ENCODE measurements at regions not wholly inside any gene's neighbourhood (a gene's known extent, or its start where the extent isn't known, plus 50 kb on each side); places are given as distances from the start of the nearest gene placed in this dataset.
"Not testable (repeated sequence)": the region's sequence is repeated elsewhere in the genome, so short reads cannot be mapped to it uniquely, and the experiment has no call there.

DNA sequence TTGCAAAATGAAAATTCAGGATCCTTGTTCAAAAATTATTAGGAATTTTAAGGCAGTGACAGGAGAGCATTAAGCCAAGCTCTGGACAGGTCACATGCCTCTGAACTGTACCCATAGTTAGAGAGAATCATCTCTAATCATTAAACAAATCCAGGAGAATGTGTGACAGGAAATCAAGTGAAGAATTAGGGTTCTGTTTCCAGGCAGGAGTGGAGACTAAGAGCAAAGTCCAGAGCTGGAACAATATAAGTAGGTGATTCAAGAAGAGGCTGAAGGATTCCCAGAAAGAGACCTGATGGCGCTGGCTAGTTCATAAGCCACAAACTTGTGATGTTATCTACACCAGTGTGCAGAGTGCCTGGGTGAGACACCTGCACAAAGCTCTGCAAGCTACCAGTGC lies 104.6 kb upstream of the PRKG2 start:
- H3K27me3 ChIP-seq, result no peaks in the 10 kb centered on the region
- H3K9me3 ChIP-seq, result peaks cover 17% of the 10 kb centered on the region
- H3K36me3 ChIP-seq, result no peaks in the 10 kb centered on the region
- no peak overlapping the region for H3K4me3 ChIP-seq
- TF ChIP-seq Cebpa-rat (IDR thresholded peaks at IDR 0.05), result no peak
- H4K20me1 ChIP-seq, result no peaks in the 10 kb centered on the region
- H3K4me1 ChIP-seq, result peaks cover 27% of the 10 kb centered on the region
- H3K4me2 ChIP-seq, result no peak overlapping the region
- H3K27ac ChIP-seq, result no peak overlapping the region
- H3K9ac ChIP-seq, result no peak overlapping the region

DNA sequence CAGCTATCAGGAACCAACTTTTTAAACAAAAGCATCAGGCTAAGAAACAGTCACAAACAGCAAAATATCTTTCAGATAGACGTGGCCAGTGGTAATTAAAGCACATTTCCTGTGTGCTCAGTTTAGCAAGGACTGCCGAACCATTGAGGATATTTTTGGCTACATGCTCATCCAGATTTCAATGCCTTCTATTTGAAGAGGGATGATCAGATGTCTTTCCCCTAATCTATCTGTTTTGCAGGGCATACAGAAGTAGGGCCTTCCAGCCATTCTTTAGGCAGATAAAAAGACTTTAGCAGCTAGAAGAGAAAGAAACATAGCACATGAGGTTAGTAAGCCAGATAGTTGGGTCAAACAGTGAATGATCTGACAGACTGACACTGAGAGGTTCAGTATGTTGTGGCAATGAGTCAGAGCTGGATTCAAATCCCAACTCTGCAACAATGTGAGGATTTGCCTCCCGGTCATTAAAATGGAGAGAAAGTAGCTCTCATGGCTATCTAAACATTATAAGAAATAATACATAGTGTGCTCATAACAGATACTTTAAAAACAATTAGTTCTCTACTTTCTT lies 100.0 kb upstream of the PRKG2 start:
- H3K4me2 ChIP-seq, result peak overlapping the region; percentile 80
- no peaks in the 10 kb centered on the region for H3K36me3 ChIP-seq
- no peak for TF ChIP-seq Cebpa-rat (IDR thresholded peaks at IDR 0.05)
- H3K4me1 ChIP-seq, result peaks cover 41% of the 10 kb centered on the region
- H3K4me3 ChIP-seq, result peak overlapping the region; percentile 27; the same call in 1 of the 2 replicates
- H3K9ac ChIP-seq, result peak overlapping the region; percentile 57
- H3K27ac ChIP-seq, result peak overlapping the region; percentile 81
- no peaks in the 10 kb centered on the region for H3K27me3 ChIP-seq
- H4K20me1 ChIP-seq, result no peaks in the 10 kb centered on the region
- H3K9me3 ChIP-seq, result peaks cover 7% of the 10 kb centered on the region; the same call in 1 of the 2 replicates

DNA sequence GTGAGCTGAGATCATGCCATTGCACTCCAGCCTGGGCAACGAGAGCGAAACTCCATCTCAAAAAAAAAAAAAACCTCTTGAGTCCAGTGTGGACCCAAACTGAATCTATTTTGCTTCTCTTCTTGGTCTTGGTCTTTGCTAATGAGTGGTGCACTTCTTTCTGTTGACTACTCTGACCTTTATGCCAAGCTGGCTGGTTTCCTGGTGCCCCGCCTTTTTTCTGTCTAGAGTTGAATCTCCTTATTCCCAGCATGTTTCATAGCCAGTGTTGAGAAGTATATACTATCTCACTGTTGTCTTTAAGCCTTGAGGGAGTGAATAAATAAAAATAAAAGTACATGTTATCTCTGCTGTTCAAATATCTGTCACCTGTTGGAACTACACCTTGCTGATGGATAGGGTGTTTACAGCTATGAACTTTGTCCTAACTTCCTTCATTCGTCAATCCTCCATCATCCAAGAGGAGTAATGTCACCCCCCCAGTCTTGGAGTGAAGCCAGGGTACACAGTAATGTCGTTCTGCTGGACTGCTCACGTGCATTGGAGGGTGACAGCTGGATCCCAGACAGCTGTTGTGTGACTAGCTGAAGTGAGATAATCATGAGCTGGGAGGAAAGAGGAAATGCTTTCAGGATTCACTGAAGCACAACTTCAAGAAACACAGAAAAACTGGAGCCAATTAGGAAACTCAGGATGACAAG lies 99.3 kb upstream of the PRKG2 start:
- TF ChIP-seq Cebpa-rat (IDR thresholded peaks at IDR 0.05), result no peak
- peak overlapping the region; percentile 81 for H3K27ac ChIP-seq
- H3K4me1 ChIP-seq, result peaks cover 41% of the 10 kb centered on the region
- H3K9ac ChIP-seq, result peak overlapping the region; percentile 57; the same call in 1 of the 2 replicates
- peak overlapping the region; percentile 80 for H3K4me2 ChIP-seq
- H3K36me3 ChIP-seq, result no peaks in the 10 kb centered on the region
- H3K9me3 ChIP-seq, result peaks cover 7% of the 10 kb centered on the region; the same call in 1 of the 2 replicates
- no peaks in the 10 kb centered on the region for H3K27me3 ChIP-seq
- H4K20me1 ChIP-seq, result no peaks in the 10 kb centered on the region
- peak overlapping the region; percentile 27; the same call in 1 of the 2 replicates for H3K4me3 ChIP-seq

DNA sequence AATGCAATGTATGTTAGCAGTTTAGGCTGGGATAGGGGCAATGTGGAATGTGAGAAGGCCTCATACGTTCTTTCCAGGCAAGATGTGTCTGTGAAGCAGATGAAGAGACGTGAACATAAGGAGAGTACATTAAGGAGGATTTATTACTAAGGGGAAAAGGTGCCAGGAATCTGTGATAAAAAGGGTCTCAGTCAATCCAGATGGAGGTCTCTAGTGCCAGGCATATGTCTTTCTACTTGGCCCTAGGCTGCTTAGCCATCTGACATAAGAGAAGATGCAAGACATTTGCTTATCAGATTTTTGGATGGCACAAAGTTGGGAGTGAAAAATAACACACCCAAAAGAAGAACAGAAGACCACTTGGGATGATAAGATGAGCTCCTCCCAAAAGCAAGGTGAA lies 93.0 kb upstream of the PRKG2 start:
- H3K9ac ChIP-seq, result no peak overlapping the region
- no peaks in the 10 kb centered on the region for H3K27me3 ChIP-seq
- no peak for TF ChIP-seq Cebpa-rat (IDR thresholded peaks at IDR 0.05)
- H3K27ac ChIP-seq, result no peak overlapping the region
- H3K4me2 ChIP-seq, result no peak overlapping the region
- H3K36me3 ChIP-seq, result no peaks in the 10 kb centered on the region
- peaks cover 11% of the 10 kb centered on the region; the same call in 1 of the 2 replicates for H3K9me3 ChIP-seq
- H3K4me3 ChIP-seq, result no peak overlapping the region
- no peaks in the 10 kb centered on the region for H4K20me1 ChIP-seq
- no peaks in the 10 kb centered on the region for H3K4me1 ChIP-seq

DNA sequence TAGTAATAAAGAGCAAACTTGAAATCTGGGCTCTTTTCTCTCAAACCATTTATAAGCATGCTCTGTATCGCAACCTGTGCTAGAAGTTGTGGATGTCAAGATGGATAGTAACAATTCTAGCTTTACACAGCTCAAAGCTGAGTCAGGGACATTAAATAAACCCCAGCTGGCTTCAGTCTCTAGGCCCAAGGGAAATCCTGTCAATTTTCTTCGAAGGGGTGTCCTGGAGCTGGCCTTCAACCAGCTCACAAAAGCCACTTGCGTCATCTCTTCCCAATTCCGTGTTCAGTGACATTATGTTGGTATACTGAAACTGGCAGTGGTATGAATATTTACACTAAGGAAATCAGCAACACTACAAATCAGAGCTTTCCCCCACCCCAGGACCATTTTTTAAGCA lies 89.8 kb upstream of the PRKG2 start:
- H3K4me1 ChIP-seq, result peaks cover 10% of the 10 kb centered on the region
- H3K36me3 ChIP-seq, result no peaks in the 10 kb centered on the region
- no peaks in the 10 kb centered on the region for H4K20me1 ChIP-seq
- H3K4me2 ChIP-seq, result no peak overlapping the region
- no peak overlapping the region for H3K27ac ChIP-seq
- H3K4me3 ChIP-seq, result no peak overlapping the region
- H3K9ac ChIP-seq, result no peak overlapping the region
- H3K9me3 ChIP-seq, result 0 out of 2 replicates have a peak, but pooled peaks cover 7% of the 10 kb centered on the region
- no peak for TF ChIP-seq Cebpa-rat (IDR thresholded peaks at IDR 0.05)
- no peaks in the 10 kb centered on the region for H3K27me3 ChIP-seq

DNA sequence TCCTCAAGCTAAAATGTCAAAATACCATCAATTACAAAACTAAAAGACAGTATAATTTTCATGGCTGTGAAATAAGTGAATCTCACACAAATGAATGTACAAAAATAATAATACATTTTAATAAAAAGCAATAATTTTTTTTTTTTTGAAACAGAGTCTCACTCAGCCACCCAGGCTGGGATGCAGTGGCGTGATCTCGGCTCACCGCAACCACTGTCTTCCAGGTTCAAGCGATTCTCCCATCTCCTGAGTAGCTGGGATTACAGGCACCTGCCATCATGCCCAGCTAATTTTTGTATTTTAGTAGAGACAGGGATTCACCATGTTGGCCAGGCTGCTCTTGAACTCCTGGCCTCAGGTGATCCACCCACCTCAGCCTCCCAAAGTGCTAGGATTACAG lies 85.3 kb upstream of the PRKG2 start:
- H3K9me3 ChIP-seq, result peaks cover 33% of the 10 kb centered on the region
- H3K27me3 ChIP-seq, H4K20me1 ChIP-seq, H3K4me3 ChIP-seq, H3K9ac ChIP-seq, H3K36me3 ChIP-seq, H3K27ac ChIP-seq: not testable (repeated sequence)
- H3K4me1 ChIP-seq, result peaks cover 23% of the 10 kb centered on the region
- H3K4me2 ChIP-seq, result peak overlapping the region; percentile 28; the same call in 1 of the 2 replicates

DNA sequence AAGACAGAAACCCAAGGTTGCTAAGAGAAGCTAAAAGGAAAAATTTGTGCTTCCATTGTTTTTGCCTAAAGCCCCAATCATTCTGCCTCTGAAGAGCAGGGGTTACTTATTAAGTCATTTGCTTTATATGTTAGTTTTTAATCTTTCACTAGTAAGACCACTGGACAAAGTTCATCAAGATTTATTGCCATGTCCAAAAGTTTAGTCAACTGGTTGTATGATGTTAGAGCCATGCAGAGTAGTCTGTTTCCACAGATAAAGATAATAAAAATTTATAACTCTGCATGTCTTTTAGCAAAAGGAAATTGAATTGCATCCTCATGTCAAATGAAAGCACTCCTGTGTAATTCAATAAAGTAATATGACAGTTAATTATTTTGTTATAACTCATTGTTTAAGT lies 75.8 kb upstream of the PRKG2 start:
- TF ChIP-seq Cebpa-rat (IDR thresholded peaks at IDR 0.05), result no peak
- Histone ChIP-seq H3K4me1 (peaks cover 7% of the 10 kb centered on the region), H4K20me1 (no peaks in the 10 kb centered on the region), H3K36me3 (no peaks in the 10 kb centered on the region), H3K27ac (no peak overlapping the region), H3K9ac (no peak overlapping the region), H3K9me3 (no peaks in the 10 kb centered on the region), H3K4me3 (no peak overlapping the region), H3K4me2 (no peak overlapping the region), H3K27me3 (no peaks in the 10 kb centered on the region)

DNA sequence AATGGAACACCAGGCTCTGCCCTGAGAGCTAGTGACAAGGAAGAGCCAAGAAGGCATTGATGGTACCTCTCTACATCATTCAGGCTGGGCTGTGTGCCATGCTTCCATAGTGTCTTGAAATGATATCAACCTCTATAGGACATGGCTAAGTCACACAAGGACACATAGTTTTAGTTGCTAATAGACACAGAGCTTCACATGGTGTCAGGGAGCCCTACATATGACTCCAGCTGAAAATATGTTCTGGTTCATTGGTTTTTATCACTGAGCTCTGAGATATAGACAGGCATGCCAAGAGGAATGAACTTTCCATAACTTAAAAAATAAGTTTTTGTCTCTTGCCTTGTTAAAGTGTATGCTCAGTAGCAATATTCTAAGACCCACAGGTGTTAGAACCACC lies 72.1 kb upstream of the PRKG2 start:
- no peak overlapping the region for H3K9ac ChIP-seq
- peaks cover 7% of the 10 kb centered on the region for H3K4me1 ChIP-seq
- H3K4me3 ChIP-seq, result no peak overlapping the region
- no peak overlapping the region for H3K27ac ChIP-seq
- H3K4me2 ChIP-seq, result no peak overlapping the region
- H3K36me3 ChIP-seq, result no peaks in the 10 kb centered on the region
- TF ChIP-seq Cebpa-rat (IDR thresholded peaks at IDR 0.05), result no peak
- H3K9me3 ChIP-seq, result no peaks in the 10 kb centered on the region
- H4K20me1 ChIP-seq, result no peaks in the 10 kb centered on the region
- no peaks in the 10 kb centered on the region for H3K27me3 ChIP-seq

DNA sequence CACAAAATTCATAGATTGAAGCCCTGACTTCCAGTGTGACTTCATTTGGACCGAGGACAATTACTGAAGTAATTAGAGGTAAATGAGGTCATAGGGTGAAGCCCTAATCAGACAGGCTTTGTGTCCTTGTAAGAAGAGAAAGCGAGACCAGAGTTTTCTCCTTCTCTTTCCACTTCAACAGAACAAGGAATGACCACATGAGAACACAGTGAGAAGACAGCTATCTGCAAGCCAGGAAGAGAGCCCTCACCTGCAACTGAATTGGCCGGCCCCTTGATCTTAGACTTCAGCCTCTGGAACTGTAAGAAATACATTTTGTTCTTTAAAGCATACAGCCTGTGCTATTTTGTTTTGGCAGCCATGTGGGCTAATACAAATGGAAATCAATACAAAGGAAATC lies 67.1 kb upstream of the PRKG2 start:
- no peaks in the 10 kb centered on the region for H4K20me1 ChIP-seq
- H3K9me3 ChIP-seq, result no peaks in the 10 kb centered on the region
- H3K4me1 ChIP-seq, result no peaks in the 10 kb centered on the region
- H3K27me3 ChIP-seq, result no peaks in the 10 kb centered on the region
- no peak overlapping the region for H3K9ac ChIP-seq
- TF ChIP-seq Cebpa-rat (IDR thresholded peaks at IDR 0.05), result no peak
- H3K36me3 ChIP-seq, result no peaks in the 10 kb centered on the region
- no peak overlapping the region for H3K27ac ChIP-seq
- H3K4me3 ChIP-seq, result no peak overlapping the region
- H3K4me2 ChIP-seq, result no peak overlapping the region

DNA sequence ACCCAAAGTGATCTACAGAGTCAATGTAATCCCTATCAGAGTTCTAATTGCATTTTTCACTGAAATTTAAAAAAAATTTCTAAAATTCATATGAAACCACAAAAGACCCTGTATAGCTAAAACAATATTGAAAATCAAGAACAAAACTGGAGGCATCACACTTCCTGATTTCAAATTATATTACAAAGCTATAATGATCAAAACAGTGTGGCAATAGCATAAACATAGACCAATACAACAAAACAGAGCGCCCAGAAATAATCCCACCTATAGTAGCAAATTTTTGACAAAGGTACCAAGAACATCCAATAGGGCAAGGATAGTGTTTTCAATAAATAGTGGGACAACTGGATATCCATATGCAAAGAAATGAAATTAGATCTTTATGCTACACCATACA lies 59.4 kb upstream of the PRKG2 start:
- no peak for TF ChIP-seq Cebpa-rat (IDR thresholded peaks at IDR 0.05)
- Histone ChIP-seq H3K9me3 (peaks cover 10% of the 10 kb centered on the region), H3K27me3 (no peaks in the 10 kb centered on the region), H3K9ac (no peak overlapping the region), H3K36me3 (no peaks in the 10 kb centered on the region), H4K20me1 (no peaks in the 10 kb centered on the region), H3K4me3 (no peak overlapping the region), H3K4me1 (no peaks in the 10 kb centered on the region), H3K27ac (no peak overlapping the region), H3K4me2 (no peak overlapping the region)

Data from BLaER1 (cell line).